Ascending aorta (tissue), 2 donors: ENCODE measurements at regions not wholly inside any gene's neighbourhood (a gene's known extent, or its start where the extent isn't known, plus 50 kb on each side); places are given as distances from the start of the nearest gene placed in this dataset.

Experiments
- DNase-seq, 2 donors: peaks; one replicate each; pipeline ENCODE4 v3.0.0-alpha.2; 2019; ENCODE audit warnings: low spot score in 2 of 2
- H3K27ac ChIP-seq, 2 donors: fragments of 200-600 bp; sonication (generic); one replicate each; pipeline ENCODE4 v1.5.1; 2016 to 2017; ENCODE audit warnings: mild to moderate bottlenecking in 1 of 2
- H3K27me3 ChIP-seq: fragments of 200-600 bp; sonication (generic); one replicate; pipeline ENCODE4 v1.5.1; 2017
- H3K36me3 ChIP-seq, 2 donors: fragments of 200-600 bp; sonication (generic); one replicate each; pipeline ENCODE4 v1.5.1; 2016
- H3K4me1 ChIP-seq, 2 donors: fragments of 200-600 bp; sonication (generic); one replicate each; pipeline ENCODE4 v1.5.1; 2016 to 2017; ENCODE audit warnings: mild to moderate bottlenecking in 1 of 2
- H3K4me3 ChIP-seq, 2 donors: fragments of 200-600 bp; sonication (generic); one replicate each; pipeline ENCODE4 v1.5.1; 2016 to 2017; ENCODE audit warnings: mild to moderate bottlenecking in 1 of 2
- H3K9me3 ChIP-seq, 2 donors: fragments of 200-600 bp; sonication (generic); one replicate each; pipeline ENCODE4 v1.5.1; 2016
- CTCF ChIP-seq, 3 experiments: fragments of 200-600 bp in 2 of 3; fragments of 450-650 bp in 1 of 3; sonication (generic) in 2 of 3; IDR thresholded peaks; one replicate each; pipeline ENCODE4 v1.5.1; 2016 to 2019; ENCODE audit warnings: antibody characterized with exemption in 3 of 3, mild to moderate bottlenecking in 1 of 3, moderate library complexity in 1 of 3
- intact Hi-C: fragments of 100-400 bp; cut with DNase I; formaldehyde crosslinking; loops from one replicate; pipeline ENCODE4 v1.15.1; 2023

- DNase-seq: no peak
- no peaks in the 10 kb centered on the region for H3K36me3 ChIP-seq
- H3K4me1 ChIP-seq: no peaks in the 10 kb centered on the region
- no peak for TF ChIP-seq CTCF (IDR thresholded peaks at IDR 0.05)
- no peaks in the 10 kb centered on the region for H3K9me3 ChIP-seq
- H3K4me3 ChIP-seq: no peak overlapping the region
- H3K27me3 ChIP-seq: no peaks in the 10 kb centered on the region
- H3K27ac ChIP-seq: no peak overlapping the region
- intact Hi-C loops: no loop called here
Measured at GRCh38 chr1:182263706-182264105, 127.9 kb downstream of the GLUL start.

- no peak overlapping the region for H3K4me3 ChIP-seq
- DNase-seq: no peak
- TF ChIP-seq CTCF (IDR thresholded peaks at IDR 0.05): no peak
- H3K9me3 ChIP-seq: no peaks in the 10 kb centered on the region
- no peaks in the 10 kb centered on the region for H3K36me3 ChIP-seq
- intact Hi-C loops: no loop called here
- no peaks in the 10 kb centered on the region for H3K27me3 ChIP-seq
- H3K27ac ChIP-seq: no peak overlapping the region
- no peaks in the 10 kb centered on the region for H3K4me1 ChIP-seq
Measured at GRCh38 chr1:182262425-182262824, 129.2 kb downstream of the GLUL start.

GRCh38 chr1:182261655-182262054, 129.9 kb downstream of the GLUL start:
- H3K4me1 ChIP-seq: no peaks in the 10 kb centered on the region
- H3K27ac ChIP-seq: no peak overlapping the region
- no peak for DNase-seq
- intact Hi-C loops: no loop called here
- no peaks in the 10 kb centered on the region for H3K27me3 ChIP-seq
- TF ChIP-seq CTCF (IDR thresholded peaks at IDR 0.05): no peak
- no peaks in the 10 kb centered on the region for H3K9me3 ChIP-seq
- H3K36me3 ChIP-seq: no peaks in the 10 kb centered on the region
- no peak overlapping the region for H3K4me3 ChIP-seq

GRCh38 chr1:182260516-182260915, 131.1 kb downstream of the GLUL start:
- no peaks in the 10 kb centered on the region for H3K27me3 ChIP-seq
- H3K36me3 ChIP-seq: no peaks in the 10 kb centered on the region
- intact Hi-C loops: no loop called here
- H3K4me1 ChIP-seq: no peaks in the 10 kb centered on the region
- no peak for DNase-seq
- no peak overlapping the region for H3K27ac ChIP-seq
- TF ChIP-seq CTCF (IDR thresholded peaks at IDR 0.05): no peak
- H3K4me3 ChIP-seq: no peak overlapping the region
- no peaks in the 10 kb centered on the region for H3K9me3 ChIP-seq

- Histone ChIP-seq H3K4me1 (no peaks in the 10 kb centered on the region), H3K9me3 (no peaks in the 10 kb centered on the region), H3K27me3 (no peaks in the 10 kb centered on the region), H3K36me3 (no peaks in the 10 kb centered on the region), H3K4me3 (no peak overlapping the region), H3K27ac (peak overlapping the region in 1 of 2 donors; percentile 20)
- TF ChIP-seq CTCF (IDR thresholded peaks at IDR 0.05): no peak
- DNase-seq: no peak
- intact Hi-C loops: no loop called here
Measured at GRCh38 chr1:182259968-182260367, 131.6 kb downstream of the GLUL start.

- TF ChIP-seq CTCF (IDR thresholded peaks at IDR 0.05): no peak
- Histone ChIP-seq H3K4me1 (no peaks in the 10 kb centered on the region), H3K4me3 (no peak overlapping the region), H3K27me3 (no peaks in the 10 kb centered on the region), H3K9me3 (no peaks in the 10 kb centered on the region), H3K36me3 (no peaks in the 10 kb centered on the region), H3K27ac (peak overlapping the region in 1 of 2 donors; percentile 31)
- peak; percentile 39 to 81 for DNase-seq
- intact Hi-C loops: no loop called here
Measured at GRCh38 chr1:182259229-182259872, 132.2 kb downstream of the GLUL start.
